GM12872 (cell line): ENCODE measurements at regions not wholly inside any gene's neighbourhood (a gene's known extent, or its start where the extent isn't known, plus 50 kb on each side); places are given as distances from the start of the nearest gene placed in this dataset.

ENCODE experiments used
- CTCF ChIP-seq: IDR thresholded peaks from 3 replicates; pipeline ENCODE4 v1.5.1; 2011; ENCODE audit warnings: low read depth, mild to moderate bottlenecking, low read length, moderate library complexity; ENCODE audit not compliant: insufficient read depth

GRCh38 chr10:33571616-33572015 lies 237.1 kb upstream of the NRP1 start:
- no peak for TF ChIP-seq CTCF

GRCh38 chr10:33570495-33570894 lies 236.0 kb upstream of the NRP1 start:
- TF ChIP-seq CTCF = no peak

GRCh38 chr10:33569702-33570101 lies 235.2 kb upstream of the NRP1 start:
- TF ChIP-seq CTCF = no peak

- TF ChIP-seq CTCF = no peak
Measured at GRCh38 chr10:33566426-33566825, 232.0 kb upstream of the NRP1 start.

GRCh38 chr10:33566001-33566400 lies 231.5 kb upstream of the NRP1 start:
- TF ChIP-seq CTCF = no peak

GRCh38 chr10:33565231-33565630 lies 230.8 kb upstream of the NRP1 start:
- no peak for TF ChIP-seq CTCF

GRCh38 chr10:33559105-33559504 lies 224.6 kb upstream of the NRP1 start:
- TF ChIP-seq CTCF = no peak

GRCh38 chr10:33557313-33557712 lies 222.8 kb upstream of the NRP1 start:
- TF ChIP-seq CTCF = no peak
